Adrenal gland (tissue), 9 donors: ENCODE measurements at regions not wholly inside any gene's neighbourhood (a gene's known extent, or its start where the extent isn't known, plus 50 kb on each side); places are given as distances from the start of the nearest gene placed in this dataset.
"Not testable (repeated sequence)": the region's sequence is repeated elsewhere in the genome, so short reads cannot be mapped to it uniquely, and the experiment has no call there.

Experiments used
- DNase-seq, 7 donors: peaks; one replicate each; pipeline ENCODE4 v3.0.0-alpha.2; 2019 to 2020
- H3K27ac ChIP-seq, 5 donors: fragments of 200-600 bp; sonication (generic) in 4 of 5; 1 replicate in 3 of 5; 2 replicates in 2 of 5; pipeline versions ENCODE4 v1.5.1 to v1.8.0; 2016 to 2020; ENCODE audit warnings: mild to moderate bottlenecking in 1 of 5
- H3K27me3 ChIP-seq: fragments of 200-600 bp; 2 replicates; pipeline ENCODE4 v1.8.0; 2021
- H3K36me3 ChIP-seq, 2 donors: fragments of 200-600 bp; replicated peaks in 1 of 2; 1 replicate in 1 of 2; 2 replicates in 1 of 2; pipeline versions ENCODE4 v1.5.1 to v1.8.0; 2018 to 2022
- H3K4me1 ChIP-seq, 2 donors: fragments of 200-600 bp; replicated peaks in 1 of 2; 1 replicate in 1 of 2; 2 replicates in 1 of 2; pipeline versions ENCODE4 v1.5.1 to v1.8.0; 2018 to 2021
- H3K4me3 ChIP-seq, 4 donors: fragments of 200-600 bp; sonication (generic) in 3 of 4; one replicate each; pipeline ENCODE4 v1.5.1; 2016 to 2018
- H3K9me3 ChIP-seq, 3 donors: fragments of 200-600 bp; sonication (generic) in 1 of 3; replicated peaks in 1 of 3; 1 replicate in 2 of 3; 2 replicates in 1 of 3; pipeline versions ENCODE4 v1.5.1 to v1.8.0; 2016 to 2021
- POLR2A ChIP-seq, 2 donors: fragments of 450-650 bp; IDR thresholded peaks; one replicate each; pipeline ENCODE4 v1.6.1; 2017; ENCODE audit warnings: antibody characterized with exemption in 2 of 2, mild to moderate bottlenecking in 2 of 2, moderate library complexity in 1 of 2
- WGBS, 4 donors: extraction: QIAGEN DNeasy Blood & Tissue Kit in 2 of 4; methylation state at CpG; one replicate each; pipeline versions ENCODE4 v1.1.5 to v1.1.7; 2013 to 2017; 5-methylcytosine and 5-hydroxymethylcytosine counted together
- intact Hi-C, 2 donors: fragments of 100-400 bp; cut with DNase I; formaldehyde crosslinking; loops; one replicate each; pipeline versions ENCODE4 v1.14.1 to v1.15.0; 2022 to 2023
- TF ChIP-seq, protein P1 (sequence below), 6 experiments: fragments of 450-650 bp in 4 of 6; fragments of 200-600 bp in 2 of 6; sonication (generic) in 1 of 6; IDR thresholded peaks; 1 replicate in 5 of 6; 2 replicates in 1 of 6; pipeline versions ENCODE4 v1.5.1 to v1.8.0; 2016 to 2021; ENCODE audit warnings: antibody characterized with exemption in 6 of 6, mild to moderate bottlenecking in 2 of 6, moderate library complexity in 1 of 6
- donor health status: healthy with polysubstance abuse.
- donor health status: Bipolar disorder and iron deficiency.
- donor health status: DM: yes; HTN: yes; CAD: no.
- donor health status: DM: no; HTN: no; CAD: no.
- donor health status: DM: no; HTN: no; CAD: no.

DNA sequence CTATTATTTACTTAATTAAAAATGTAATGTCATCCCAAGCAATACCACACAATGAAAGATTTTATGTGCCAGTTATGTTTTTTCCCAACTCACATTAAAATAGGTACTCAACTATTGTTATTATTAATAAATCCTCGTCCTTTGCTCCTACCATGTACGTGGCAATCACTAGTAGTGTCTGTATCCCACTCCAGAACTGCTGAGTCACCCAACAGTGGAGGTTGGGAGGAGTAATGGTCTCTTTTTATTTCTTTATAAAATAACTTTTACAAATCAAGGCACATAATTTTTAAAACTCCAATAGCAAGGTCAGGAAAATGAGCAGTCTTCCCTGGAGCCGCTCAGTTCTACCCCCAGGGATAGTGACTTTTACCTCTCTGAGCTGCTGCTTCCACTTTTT lies 273.5 kb upstream of the PLPP4 start:
- WGBS, 4 donors, result 71 to 83% (median 78%) methylated on average over 3 of the region's 3 CpGs
- Histone ChIP-seq H3K27me3 (no peaks in the 10 kb centered on the region), H3K9me3 (no peaks in the 10 kb centered on the region), H3K27ac (no peak overlapping the region), H3K4me3 (no peak overlapping the region), H3K36me3 (no peaks in the 10 kb centered on the region), H3K4me1 (no peaks in the 10 kb centered on the region)
- TF ChIP-seq, protein P1, sequence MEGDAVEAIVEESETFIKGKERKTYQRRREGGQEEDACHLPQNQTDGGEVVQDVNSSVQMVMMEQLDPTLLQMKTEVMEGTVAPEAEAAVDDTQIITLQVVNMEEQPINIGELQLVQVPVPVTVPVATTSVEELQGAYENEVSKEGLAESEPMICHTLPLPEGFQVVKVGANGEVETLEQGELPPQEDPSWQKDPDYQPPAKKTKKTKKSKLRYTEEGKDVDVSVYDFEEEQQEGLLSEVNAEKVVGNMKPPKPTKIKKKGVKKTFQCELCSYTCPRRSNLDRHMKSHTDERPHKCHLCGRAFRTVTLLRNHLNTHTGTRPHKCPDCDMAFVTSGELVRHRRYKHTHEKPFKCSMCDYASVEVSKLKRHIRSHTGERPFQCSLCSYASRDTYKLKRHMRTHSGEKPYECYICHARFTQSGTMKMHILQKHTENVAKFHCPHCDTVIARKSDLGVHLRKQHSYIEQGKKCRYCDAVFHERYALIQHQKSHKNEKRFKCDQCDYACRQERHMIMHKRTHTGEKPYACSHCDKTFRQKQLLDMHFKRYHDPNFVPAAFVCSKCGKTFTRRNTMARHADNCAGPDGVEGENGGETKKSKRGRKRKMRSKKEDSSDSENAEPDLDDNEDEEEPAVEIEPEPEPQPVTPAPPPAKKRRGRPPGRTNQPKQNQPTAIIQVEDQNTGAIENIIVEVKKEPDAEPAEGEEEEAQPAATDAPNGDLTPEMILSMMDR (IDR thresholded peaks at IDR 0.05), result no peak
- TF ChIP-seq POLR2A (IDR thresholded peaks at IDR 0.05), result no peak
- intact Hi-C loops, result no loop called here
- DNase-seq, result no peak

DNA sequence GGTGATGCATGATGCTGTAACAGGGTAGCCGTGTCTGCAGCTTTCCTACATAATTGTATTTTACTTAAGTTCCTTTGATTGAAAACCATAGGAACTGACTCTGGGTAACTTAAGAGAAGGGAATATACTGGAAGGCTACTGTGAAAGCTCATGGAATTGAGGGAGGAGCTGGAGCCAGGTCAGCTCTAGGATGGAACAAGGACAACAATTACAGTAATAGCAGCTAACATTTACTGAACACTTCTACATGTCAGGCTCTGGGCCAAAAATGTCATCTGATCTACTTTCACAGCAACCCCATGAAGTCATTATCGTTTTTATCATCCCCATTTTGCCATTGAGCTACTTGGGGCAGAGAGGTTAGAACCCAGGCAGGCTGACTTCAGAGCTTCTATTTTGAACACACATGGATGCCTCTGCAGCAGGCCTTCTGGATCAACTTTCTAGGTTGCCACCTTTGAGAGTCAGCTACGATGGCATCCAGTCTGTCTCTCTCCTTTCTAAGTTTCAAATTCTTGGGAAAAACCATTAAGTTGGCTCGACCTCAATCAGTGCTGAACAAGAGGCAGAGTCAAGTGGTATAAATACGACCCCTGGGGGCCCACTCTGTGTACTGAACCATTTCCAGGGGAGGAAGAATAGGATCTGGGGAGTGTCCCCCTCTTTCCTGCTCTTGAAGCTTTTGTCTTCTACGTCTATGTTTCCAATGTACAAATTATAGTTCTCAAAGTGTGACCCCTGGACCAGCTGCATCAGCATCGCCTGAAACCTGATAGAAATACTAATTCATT lies 272.3 kb upstream of the PLPP4 start:
- intact Hi-C loops, result no loop called here
- DNase-seq, result no peak
- TF ChIP-seq, protein P1 (IDR thresholded peaks at IDR 0.05), result no peak
- TF ChIP-seq POLR2A (IDR thresholded peaks at IDR 0.05), result no peak
- no peaks in the 10 kb centered on the region for H3K27me3 ChIP-seq
- no peaks in the 10 kb centered on the region for H3K4me1 ChIP-seq
- H3K27ac ChIP-seq, result no peak overlapping the region
- H3K9me3 ChIP-seq, result no peaks in the 10 kb centered on the region
- H3K36me3 ChIP-seq, result no peaks in the 10 kb centered on the region
- WGBS, 4 donors, result 63 to 71% (median 67%) methylated on average over 7 of the region's 7 CpGs
- no peak overlapping the region for H3K4me3 ChIP-seq

DNA sequence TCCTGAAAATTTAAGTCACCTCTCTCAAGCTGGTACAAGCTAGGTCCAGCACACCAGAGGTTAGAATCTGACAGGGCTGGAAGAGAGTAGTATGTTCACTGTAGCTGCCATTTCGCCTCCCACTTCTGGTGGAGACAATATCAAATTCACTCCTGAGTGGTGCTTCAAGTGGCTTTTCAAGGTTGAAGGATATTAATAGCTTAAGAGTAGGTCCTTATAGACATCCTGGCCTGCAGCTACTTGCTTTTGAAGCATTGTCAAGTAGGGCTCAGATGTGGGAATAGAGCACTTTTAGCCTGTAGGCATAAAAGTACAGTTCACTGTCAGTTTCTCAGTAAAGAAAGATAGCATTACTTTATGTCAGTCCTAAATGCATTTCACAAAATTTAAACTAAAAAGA lies 270.5 kb upstream of the PLPP4 start:
- Histone ChIP-seq H3K27ac (no peak overlapping the region), H3K4me3 (no peak overlapping the region), H3K27me3 (no peaks in the 10 kb centered on the region), H3K9me3 (no peaks in the 10 kb centered on the region), H3K4me1 (no peaks in the 10 kb centered on the region), H3K36me3 (no peaks in the 10 kb centered on the region)
- DNase-seq, result no peak
- WGBS, 4 donors, result 85 to 100% (median 90%) methylated on average over 1 of the region's 1 CpG
- TF ChIP-seq, protein P1 (IDR thresholded peaks at IDR 0.05), result no peak
- TF ChIP-seq POLR2A (IDR thresholded peaks at IDR 0.05), result no peak
- intact Hi-C loops, result no loop called here

DNA sequence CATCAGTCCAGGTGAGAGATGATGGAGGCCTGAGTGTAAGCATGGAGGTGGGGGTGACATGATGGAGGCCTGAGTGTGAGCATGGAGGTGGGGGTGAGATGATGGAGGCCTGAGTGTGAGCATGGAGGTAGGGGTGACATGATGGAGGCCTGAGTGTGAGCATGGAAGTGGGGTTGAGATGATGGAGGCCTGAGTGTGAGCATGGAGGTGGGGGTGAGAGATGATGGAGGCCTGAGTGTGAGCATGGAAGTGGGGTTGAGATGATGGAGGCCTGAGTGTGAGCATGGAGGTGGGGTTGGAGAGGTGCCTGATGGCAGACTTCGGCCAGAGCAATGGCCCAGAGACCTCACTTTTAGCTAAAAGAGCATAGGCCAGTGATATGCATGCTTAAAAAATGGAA lies 269.9 kb upstream of the PLPP4 start:
- H3K27ac ChIP-seq, result not testable (repeated sequence)
- 85 to 93% (median 88%) methylated on average over 1 of the region's 1 CpG for WGBS, 4 donors

DNA sequence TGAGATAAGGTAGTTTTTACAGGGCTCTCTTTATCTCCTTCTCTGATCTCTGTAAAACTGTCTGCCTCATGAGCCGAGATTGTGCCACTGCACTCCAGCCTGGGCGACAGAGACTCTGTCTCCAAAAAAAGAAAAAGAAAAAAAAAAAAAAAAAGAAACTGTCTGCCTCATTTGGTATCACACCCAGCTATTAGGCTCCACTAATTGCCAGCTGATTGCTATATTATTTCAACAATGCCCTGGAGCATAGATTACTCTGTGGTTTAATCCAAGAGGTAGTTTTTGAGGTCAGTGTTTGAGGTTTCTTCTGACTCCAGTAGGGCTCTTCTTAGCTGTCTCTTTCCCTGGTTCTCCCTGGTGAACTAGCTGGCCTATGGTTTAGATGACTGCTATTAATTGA lies 268.1 kb upstream of the PLPP4 start:
- H3K27me3 ChIP-seq, result no peaks in the 10 kb centered on the region
- no peaks in the 10 kb centered on the region for H3K36me3 ChIP-seq
- H3K9me3 ChIP-seq, result no peaks in the 10 kb centered on the region
- intact Hi-C loops, result no loop called here
- TF ChIP-seq, protein P1 (IDR thresholded peaks at IDR 0.05), result no peak
- TF ChIP-seq POLR2A (IDR thresholded peaks at IDR 0.05), result no peak
- DNase-seq, result no peak
- H3K4me1 ChIP-seq, result no peaks in the 10 kb centered on the region
- H3K27ac ChIP-seq, result no peak overlapping the region
- 29 to 44% (median 34%) methylated on average over 2 of the region's 2 CpGs for WGBS, 4 donors
- H3K4me3 ChIP-seq, result no peak overlapping the region

More for the DNA sequence above, 269.9 kb upstream of the PLPP4 start:
- DNase-seq, H3K9me3 ChIP-seq, H3K27me3 ChIP-seq, H3K4me3 ChIP-seq, H3K36me3 ChIP-seq, intact Hi-C loops, H3K4me1 ChIP-seq: not testable (repeated sequence)
